HL-60 (cell line): ENCODE measurements at regions not wholly inside any gene's neighbourhood (a gene's known extent, or its start where the extent isn't known, plus 50 kb on each side); places are given as distances from the start of the nearest gene placed in this dataset.

Experiments
- DNase-seq, 2 experiments: peaks; one replicate each; pipeline ENCODE4 v3.0.0-alpha.2; 2010 to 2020; ENCODE audit warnings: low read depth in 1 of 2, low spot score in 1 of 2
- H3K27ac ChIP-seq: fragments of 250-450 bp; sonication (Bioruptor Pico); replicated peaks from 2 replicates; pipeline ENCODE4 v1.5.1; 2020; ENCODE audit warnings: mild to moderate bottlenecking, moderate library complexity
- H3K27me3 ChIP-seq: fragments of 250-450 bp; sonication (Bioruptor Pico); 2 replicates; pipeline ENCODE4 v1.5.1; 2021; ENCODE audit warnings: mild to moderate bottlenecking, moderate library complexity; ENCODE audit not compliant: insufficient read depth, poor library complexity, severe bottlenecking
- H3K4me3 ChIP-seq: replicated peaks from 2 replicates; pipeline ENCODE4 v1.5.1; 2011; ENCODE audit warnings: mild to moderate bottlenecking, control low read depth, low read length; ENCODE audit not compliant: insufficient read depth
- CTCF ChIP-seq: IDR thresholded peaks from one replicate; pipeline ENCODE4 v1.5.1; 2011; ENCODE audit warnings: low read length, control low read depth, inconsistent platforms; ENCODE audit not compliant: insufficient read depth
- GABPA ChIP-seq: IDR thresholded peaks from 2 replicates; pipeline ENCODE4 v1.6.1; 2012; ENCODE audit warnings: low read depth
- POLR2AphosphoS5 ChIP-seq: IDR thresholded peaks from 2 replicates; pipeline ENCODE4 v1.6.1; 2012; ENCODE audit warnings: low read depth
- REST ChIP-seq: IDR thresholded peaks from 2 replicates; pipeline ENCODE4 v1.6.1; 2012; ENCODE audit warnings: low read depth; ENCODE audit not compliant: insufficient replicate concordance
- SPI1 ChIP-seq: IDR thresholded peaks from 2 replicates; pipeline ENCODE4 v1.6.1; 2012; ENCODE audit warnings: low read depth, mild to moderate bottlenecking, borderline replicate concordance

GRCh38 chr3:165716592-165716991 is 120.6 kb downstream of the BCHE start:
- no peak for TF ChIP-seq GABPA
- TF ChIP-seq CTCF = no peak
- no peak for TF ChIP-seq REST
- TF ChIP-seq SPI1 = no peak
- TF ChIP-seq POLR2AphosphoS5 = no peak
- no peak overlapping the region for H3K4me3 ChIP-seq

GRCh38 chr3:165713479-165713878 is 123.7 kb downstream of the BCHE start:
- TF ChIP-seq CTCF = no peak
- no peak for TF ChIP-seq SPI1
- no peak for TF ChIP-seq GABPA
- no peak for TF ChIP-seq POLR2AphosphoS5
- no peak for TF ChIP-seq REST
- Histone ChIP-seq H3K4me3 (no peak overlapping the region), H3K27me3 (no peaks in the 10 kb centered on the region), H3K27ac (no peak overlapping the region)
- DNase-seq = no peak

More at GRCh38 chr3:165716592-165716991, 120.6 kb downstream of the BCHE start:
- Histone ChIP-seq H3K27me3 (no peaks in the 10 kb centered on the region), H3K27ac (no peak overlapping the region)
- DNase-seq = no peak

GRCh38 chr3:165712382-165712781 is 124.8 kb downstream of the BCHE start:
- TF ChIP-seq GABPA = no peak
- TF ChIP-seq SPI1 = no peak
- TF ChIP-seq REST = no peak
- TF ChIP-seq CTCF = no peak
- TF ChIP-seq POLR2AphosphoS5 = no peak
- Histone ChIP-seq H3K27ac (no peak overlapping the region), H3K27me3 (no peaks in the 10 kb centered on the region), H3K4me3 (no peak overlapping the region)
- DNase-seq = no peak
